Neural crest cell (in vitro differentiated cells): ENCODE measurements at regions not wholly inside any gene's neighbourhood (a gene's known extent, or its start where the extent isn't known, plus 50 kb on each side); places are given as distances from the start of the nearest gene placed in this dataset.
"Not testable (repeated sequence)": the region's sequence is repeated elsewhere in the genome, so short reads cannot be mapped to it uniquely, and the experiment has no call there.

Experiments used
- DNase-seq: peaks from one replicate; pipeline ENCODE4 v3.0.0; 2021; ENCODE audit warnings: low read depth, mixed read lengths, low spot score
- H3K27ac Mint-ChIP-seq: one replicate; pipeline ENCODE4 v1.8.0; 2021; ENCODE audit warnings: mild to moderate bottlenecking, mixed read lengths; ENCODE audit not compliant: unreplicated experiment
- H3K27me3 Mint-ChIP-seq: 2 replicates; pipeline ENCODE4 v1.8.0; 2021; ENCODE audit warnings: low read depth, mild to moderate bottlenecking, mixed read lengths
- H3K36me3 Mint-ChIP-seq: 2 replicates; pipeline ENCODE4 v1.8.0; 2021; ENCODE audit warnings: low read depth, mild to moderate bottlenecking, mixed read lengths
- H3K4me1 Mint-ChIP-seq: 2 replicates; pipeline ENCODE4 v1.8.0; 2021; ENCODE audit warnings: mixed read lengths
- H3K4me3 Mint-ChIP-seq: one replicate; pipeline ENCODE4 v1.8.0; 2021; ENCODE audit warnings: mild to moderate bottlenecking, mixed read lengths
- H3K9me3 Mint-ChIP-seq: 2 replicates; pipeline ENCODE4 v1.8.0; 2021; ENCODE audit warnings: mixed read lengths
- TF ChIP-seq, protein P1 (sequence below): fragments of 200-600 bp; sonication (generic); conservative IDR thresholded peaks from 2 replicates; pipeline ENCODE4 v1.5.0; 2021; ENCODE audit warnings: antibody characterized with exemption, mild to moderate bottlenecking

DNA sequence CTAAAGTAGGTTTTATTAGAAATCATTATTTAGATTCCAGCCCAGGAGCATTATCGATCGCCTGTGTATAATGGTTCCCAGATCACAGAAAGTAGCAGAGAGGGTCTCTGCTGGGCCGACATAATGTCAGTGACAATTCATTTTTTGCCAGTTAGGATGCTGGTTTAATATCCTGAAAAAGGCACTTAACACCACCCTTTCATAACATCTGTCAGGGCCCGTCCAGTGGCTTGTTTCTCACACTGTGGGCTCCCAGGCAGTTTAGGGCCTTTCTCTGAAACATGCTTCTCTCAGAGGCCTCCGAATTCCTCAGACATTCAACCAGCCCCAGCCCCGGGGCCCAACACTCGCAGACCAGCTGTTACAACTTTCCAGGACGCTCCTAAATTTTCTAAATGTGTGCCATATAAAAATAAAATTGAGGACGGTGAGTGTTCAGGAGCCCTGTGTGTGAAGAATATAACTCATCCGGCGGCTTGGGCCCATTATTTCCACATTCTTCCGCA, 108.6 kb upstream of the EYA4 start:
- no peak for DNase-seq
- H3K9me3 Mint-ChIP-seq, result no peaks in the 10 kb centered on the region
- peaks cover 29% of the 10 kb centered on the region for H3K4me1 Mint-ChIP-seq
- H3K27ac Mint-ChIP-seq, result peak overlapping the region; percentile 4
- TF ChIP-seq, protein P1, sequence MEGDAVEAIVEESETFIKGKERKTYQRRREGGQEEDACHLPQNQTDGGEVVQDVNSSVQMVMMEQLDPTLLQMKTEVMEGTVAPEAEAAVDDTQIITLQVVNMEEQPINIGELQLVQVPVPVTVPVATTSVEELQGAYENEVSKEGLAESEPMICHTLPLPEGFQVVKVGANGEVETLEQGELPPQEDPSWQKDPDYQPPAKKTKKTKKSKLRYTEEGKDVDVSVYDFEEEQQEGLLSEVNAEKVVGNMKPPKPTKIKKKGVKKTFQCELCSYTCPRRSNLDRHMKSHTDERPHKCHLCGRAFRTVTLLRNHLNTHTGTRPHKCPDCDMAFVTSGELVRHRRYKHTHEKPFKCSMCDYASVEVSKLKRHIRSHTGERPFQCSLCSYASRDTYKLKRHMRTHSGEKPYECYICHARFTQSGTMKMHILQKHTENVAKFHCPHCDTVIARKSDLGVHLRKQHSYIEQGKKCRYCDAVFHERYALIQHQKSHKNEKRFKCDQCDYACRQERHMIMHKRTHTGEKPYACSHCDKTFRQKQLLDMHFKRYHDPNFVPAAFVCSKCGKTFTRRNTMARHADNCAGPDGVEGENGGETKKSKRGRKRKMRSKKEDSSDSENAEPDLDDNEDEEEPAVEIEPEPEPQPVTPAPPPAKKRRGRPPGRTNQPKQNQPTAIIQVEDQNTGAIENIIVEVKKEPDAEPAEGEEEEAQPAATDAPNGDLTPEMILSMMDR, result no peak
- no peak overlapping the region for H3K4me3 Mint-ChIP-seq
- no peaks in the 10 kb centered on the region for H3K27me3 Mint-ChIP-seq
- no peaks in the 10 kb centered on the region for H3K36me3 Mint-ChIP-seq

DNA sequence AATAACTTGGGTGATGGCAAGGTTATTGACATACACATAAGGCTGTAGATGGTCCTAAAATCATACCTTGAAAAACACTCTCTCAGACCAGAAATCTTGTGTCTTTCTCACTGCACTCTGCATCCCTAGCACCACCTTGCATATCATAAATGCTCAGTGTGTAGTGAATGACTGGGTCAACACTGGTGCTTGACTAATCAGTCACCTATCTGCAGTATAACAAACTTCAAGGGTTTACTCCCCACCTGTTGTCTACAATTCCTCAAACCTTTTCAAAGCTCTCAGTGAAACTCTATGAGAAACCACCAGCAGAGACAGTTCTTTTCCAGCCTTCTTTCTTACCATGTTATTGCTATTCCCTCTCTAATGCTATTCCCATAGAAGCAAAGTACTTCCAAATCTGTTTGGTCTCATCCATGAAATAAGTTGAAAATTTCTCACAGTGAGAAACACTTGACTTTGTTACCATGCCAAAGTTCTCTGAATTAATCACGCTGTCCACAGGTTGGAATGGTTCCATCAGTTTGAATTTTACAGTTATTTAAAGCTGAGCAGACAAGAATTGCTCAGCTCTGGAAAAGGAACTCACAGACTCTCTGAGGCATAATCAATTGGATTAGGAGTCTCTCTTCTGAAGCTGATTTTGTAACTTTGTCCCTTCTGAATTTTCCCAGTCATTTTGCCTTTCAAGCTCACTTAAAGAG, 104.8 kb upstream of the EYA4 start:
- H3K27ac Mint-ChIP-seq, result no peak overlapping the region
- H3K9me3 Mint-ChIP-seq, result peaks cover 4% of the 10 kb centered on the region
- H3K27me3 Mint-ChIP-seq, result no peaks in the 10 kb centered on the region
- H3K4me3 Mint-ChIP-seq, result no peak overlapping the region
- no peak for DNase-seq
- H3K4me1 Mint-ChIP-seq, result peaks cover 17% of the 10 kb centered on the region
- TF ChIP-seq, protein P1, result no peak
- H3K36me3 Mint-ChIP-seq, result no peaks in the 10 kb centered on the region

DNA sequence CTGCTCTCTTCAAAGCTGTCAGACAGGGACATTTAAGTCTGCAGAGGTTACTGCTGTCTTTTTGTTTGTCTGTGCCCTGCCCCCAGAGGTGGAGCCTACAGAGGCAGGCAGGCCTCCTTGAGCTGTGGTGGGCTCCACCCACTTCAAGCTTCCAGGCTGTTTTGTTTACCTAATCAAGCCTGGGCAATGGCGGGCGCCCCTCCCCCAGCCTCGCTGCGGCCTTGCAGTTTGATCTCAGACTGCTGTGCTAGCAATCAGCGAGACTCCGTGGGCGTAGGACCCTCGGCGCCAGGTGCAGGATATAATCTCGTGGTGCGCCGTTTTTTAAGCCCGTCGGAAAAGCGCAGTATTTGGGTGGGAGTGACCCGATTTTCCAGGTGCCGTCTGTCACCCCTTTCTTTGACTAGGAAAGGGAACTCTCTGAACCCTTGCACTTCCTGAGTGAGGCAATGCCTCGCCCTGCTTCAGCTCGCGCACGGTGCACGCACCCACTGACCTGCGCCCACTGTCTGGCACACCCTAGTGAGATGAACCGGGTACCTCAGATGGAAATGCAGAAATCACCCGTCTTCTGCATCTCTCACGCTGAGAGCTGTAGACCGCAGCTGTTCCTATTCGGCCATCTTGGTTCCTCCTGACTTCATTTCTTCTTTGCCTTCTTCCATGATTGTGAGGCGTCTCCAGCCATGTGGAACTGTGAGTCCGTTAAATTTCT, 93.5 kb upstream of the EYA4 start:
- H3K9me3 Mint-ChIP-seq, result peaks cover 17% of the 10 kb centered on the region
- not testable (repeated sequence) for H3K4me1 Mint-ChIP-seq, H3K27ac Mint-ChIP-seq, DNase-seq, H3K4me3 Mint-ChIP-seq, H3K27me3 Mint-ChIP-seq
- H3K36me3 Mint-ChIP-seq, result peaks cover 16% of the 10 kb centered on the region

DNA sequence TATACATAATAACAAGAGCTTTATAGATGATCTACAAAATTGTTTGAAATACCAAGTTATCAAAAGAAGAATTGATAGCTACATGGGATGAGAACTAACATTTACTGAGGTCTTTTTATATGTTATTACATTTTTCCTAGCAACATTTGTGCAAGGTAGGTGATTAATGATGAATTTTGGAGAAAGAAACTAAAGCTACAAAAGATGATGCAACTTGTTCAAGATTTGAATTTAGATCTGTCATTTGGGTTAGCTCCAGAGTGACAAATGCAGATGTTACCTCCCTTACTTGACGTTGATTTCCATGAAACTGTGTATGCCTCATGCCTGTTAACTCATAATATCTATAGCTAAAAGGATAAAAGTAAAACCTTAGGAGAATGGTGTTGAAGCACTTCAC, 84.5 kb upstream of the EYA4 start:
- H3K4me1 Mint-ChIP-seq, result peaks cover 5% of the 10 kb centered on the region
- DNase-seq, result no peak
- peaks cover 8% of the 10 kb centered on the region for H3K36me3 Mint-ChIP-seq
- H3K4me3 Mint-ChIP-seq, result no peak overlapping the region
- H3K9me3 Mint-ChIP-seq, result peaks cover 10% of the 10 kb centered on the region
- H3K27me3 Mint-ChIP-seq, result no peaks in the 10 kb centered on the region
- TF ChIP-seq, protein P1, result no peak
- H3K27ac Mint-ChIP-seq, result no peak overlapping the region

DNA sequence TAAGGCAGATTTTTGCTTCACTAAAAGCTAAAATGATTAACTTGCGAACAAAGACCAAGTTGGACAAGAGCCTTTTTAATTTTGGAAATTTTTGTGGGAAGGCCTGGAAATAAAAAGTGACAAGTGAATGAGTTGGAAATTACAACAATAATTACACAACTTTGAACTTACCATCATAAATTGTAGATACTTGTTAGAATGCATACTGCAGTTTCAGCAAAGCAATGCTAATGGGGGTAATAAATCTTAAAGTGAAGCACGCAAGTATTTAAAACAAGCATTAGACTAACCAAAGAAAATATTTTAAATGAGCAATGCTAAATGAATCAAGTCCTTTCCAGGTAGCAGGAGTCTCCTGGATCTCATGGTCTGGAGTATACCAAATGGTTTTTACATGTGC, 83.2 kb upstream of the EYA4 start:
- no peaks in the 10 kb centered on the region for H3K9me3 Mint-ChIP-seq
- no peaks in the 10 kb centered on the region for H3K36me3 Mint-ChIP-seq
- TF ChIP-seq, protein P1, result no peak
- H3K27me3 Mint-ChIP-seq, result no peaks in the 10 kb centered on the region
- H3K4me3 Mint-ChIP-seq, result no peak overlapping the region
- H3K27ac Mint-ChIP-seq, result no peak overlapping the region
- peaks cover 5% of the 10 kb centered on the region for H3K4me1 Mint-ChIP-seq
- DNase-seq, result no peak

DNA sequence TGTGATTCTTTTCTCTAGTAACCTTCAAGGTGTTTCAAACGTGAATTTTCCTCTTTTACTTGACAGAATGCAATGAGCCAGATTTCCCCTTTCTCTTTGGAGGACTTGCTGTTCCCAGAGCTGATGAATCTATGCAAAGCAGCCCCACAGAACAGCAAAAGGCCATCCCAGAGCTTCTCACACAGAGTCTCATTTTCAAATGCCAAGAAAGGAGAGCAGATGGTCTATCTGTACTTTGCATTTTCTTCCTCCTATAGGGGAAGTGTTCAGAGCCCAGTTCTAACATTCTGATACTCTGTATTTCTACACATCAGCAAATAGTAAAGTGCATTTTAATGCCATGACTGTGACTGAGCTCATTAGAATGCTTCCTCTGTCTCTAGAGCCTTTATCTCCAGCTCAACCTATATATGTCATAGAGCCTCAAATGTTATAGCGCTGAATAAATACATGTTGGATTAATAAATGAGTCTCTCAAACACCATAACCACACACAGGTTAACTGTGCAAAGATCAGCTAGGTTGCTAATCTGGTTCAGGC, 81.8 kb upstream of the EYA4 start:
- no peak overlapping the region for H3K27ac Mint-ChIP-seq
- no peaks in the 10 kb centered on the region for H3K9me3 Mint-ChIP-seq
- no peak for DNase-seq
- TF ChIP-seq, protein P1, result no peak
- H3K4me3 Mint-ChIP-seq, result no peak overlapping the region
- no peaks in the 10 kb centered on the region for H3K36me3 Mint-ChIP-seq
- no peaks in the 10 kb centered on the region for H3K27me3 Mint-ChIP-seq
- peaks cover 5% of the 10 kb centered on the region for H3K4me1 Mint-ChIP-seq
